SK-N-MC (cell line): ENCODE measurements at regions not wholly inside any gene's neighbourhood (a gene's known extent, or its start where the extent isn't known, plus 50 kb on each side); places are given as distances from the start of the nearest gene placed in this dataset.

ENCODE experiments used
- DNase-seq: peaks from one replicate; pipeline ENCODE4 v3.0.0-alpha.2; 2011; ENCODE audit warnings: low read depth, low spot score
- H3K27ac ChIP-seq: fragments of 200-600 bp; sonication (generic); 2 replicates; pipeline ENCODE4 v1.5.1; 2016; ENCODE audit warnings: mixed run types
- H3K36me3 ChIP-seq: fragments of 200-600 bp; sonication (generic); 2 replicates; pipeline ENCODE4 v1.6.1; 2017; ENCODE audit warnings: antibody characterized with exemption, low read length, mixed read lengths; ENCODE audit not compliant: insufficient read depth
- H3K4me3 ChIP-seq: fragments of 200-600 bp; sonication (generic); 2 replicates; pipeline ENCODE4 v1.5.1; 2016
- H3K9ac ChIP-seq: fragments of 200-600 bp; sonication (generic); 2 replicates; pipeline ENCODE4 v1.8.0; 2017; ENCODE audit warnings: mixed run types, mixed read lengths; ENCODE audit not compliant: insufficient read length
- H3K9me3 ChIP-seq: fragments of 200-600 bp; sonication (generic); 2 replicates; pipeline ENCODE4 v1.6.1; 2017; ENCODE audit warnings: low read depth, mild to moderate bottlenecking, antibody characterized with exemption, low read length, moderate library complexity, mixed read lengths
- EZH2 ChIP-seq: fragments of 200-600 bp; sonication (generic); IDR thresholded peaks from one replicate; pipeline ENCODE4 v1.6.1; 2017; ENCODE audit warnings: antibody characterized with exemption
- FOXP2 ChIP-seq: optimal IDR thresholded peaks from 2 replicates; pipeline ENCODE3; 2011; ENCODE audit warnings: mild to moderate bottlenecking, moderate library complexity; ENCODE audit not compliant: insufficient read depth; ENCODE audit errors: extremely low read length, control extremely low read depth
- POLR2AphosphoS5 ChIP-seq: IDR thresholded peaks from 2 replicates; pipeline ENCODE4 v1.6.1; 2012; ENCODE audit warnings: mild to moderate bottlenecking, low read depth, low read length, borderline replicate concordance

DNA sequence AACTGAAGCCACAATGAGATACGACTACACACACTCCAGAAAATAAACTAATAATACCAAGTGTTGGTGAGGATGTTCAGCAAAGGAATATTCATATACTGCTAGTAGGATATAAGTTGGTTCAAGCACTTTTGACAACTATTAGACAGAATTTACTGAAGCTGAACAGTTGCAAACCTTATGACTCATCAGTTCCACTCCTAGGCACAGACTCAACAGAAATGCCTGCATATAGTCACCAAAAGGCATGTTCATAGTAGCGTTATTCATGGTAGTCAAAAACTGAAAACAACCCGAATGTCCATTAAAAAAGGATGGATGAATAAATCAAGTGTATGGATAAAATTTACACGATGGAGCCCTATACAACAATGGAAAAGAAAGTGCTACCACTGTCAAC, 232.0 kb downstream of the ANAPC1 start:
- DNase-seq, result no peak
- no peak overlapping the region for H3K27ac ChIP-seq
- no peak overlapping the region for H3K9ac ChIP-seq
- no peaks in the 10 kb centered on the region for H3K36me3 ChIP-seq
- no peak overlapping the region for H3K4me3 ChIP-seq
- no peak for TF ChIP-seq FOXP2
- no peak for TF ChIP-seq POLR2AphosphoS5
- TF ChIP-seq EZH2, result no peak
- no peaks in the 10 kb centered on the region for H3K9me3 ChIP-seq

DNA sequence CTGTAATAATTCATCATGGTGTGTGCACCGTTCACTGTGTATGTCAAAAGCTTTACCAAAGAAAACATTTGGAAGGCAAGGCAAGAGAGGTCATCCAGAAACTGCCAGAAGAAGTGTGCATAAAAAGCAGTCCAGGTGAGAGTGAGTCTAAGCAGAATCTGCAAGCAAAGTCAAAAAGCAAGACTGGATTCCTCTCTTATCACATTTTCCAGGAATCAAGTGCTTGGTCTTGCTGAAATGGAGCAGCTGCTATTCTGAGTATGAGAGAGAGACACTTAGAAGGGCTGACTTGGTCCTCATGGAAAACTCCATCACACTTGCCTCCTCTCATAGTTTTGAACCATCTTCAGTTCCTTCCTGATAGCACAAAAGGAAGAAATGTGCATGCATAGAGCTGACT, 231.3 kb downstream of the ANAPC1 start:
- H3K27ac ChIP-seq, result no peak overlapping the region
- TF ChIP-seq EZH2, result no peak
- TF ChIP-seq POLR2AphosphoS5, result no peak
- no peak for TF ChIP-seq FOXP2
- DNase-seq, result no peak
- no peaks in the 10 kb centered on the region for H3K9me3 ChIP-seq
- no peak overlapping the region for H3K4me3 ChIP-seq
- H3K9ac ChIP-seq, result no peak overlapping the region
- H3K36me3 ChIP-seq, result no peaks in the 10 kb centered on the region

- TF ChIP-seq POLR2AphosphoS5 (no peak), EZH2 (no peak), FOXP2 (no peak)
- Histone ChIP-seq H3K9me3 (no peaks in the 10 kb centered on the region), H3K9ac (no peak overlapping the region), H3K4me3 (no peak overlapping the region), H3K36me3 (no peaks in the 10 kb centered on the region), H3K27ac (no peak overlapping the region)
- DNase-seq, result no peak
Observed at GRCh38 chr2:111653103-111653624, 230.8 kb downstream of the ANAPC1 start.

- TF ChIP-seq FOXP2 (no peak), POLR2AphosphoS5 (no peak), EZH2 (no peak)
- Histone ChIP-seq H3K4me3 (no peak overlapping the region), H3K9me3 (no peaks in the 10 kb centered on the region), H3K27ac (no peak overlapping the region), H3K9ac (no peak overlapping the region), H3K36me3 (no peaks in the 10 kb centered on the region)
- DNase-seq, result no peak
Observed at GRCh38 chr2:111653913-111654312, 230.1 kb downstream of the ANAPC1 start.

DNA sequence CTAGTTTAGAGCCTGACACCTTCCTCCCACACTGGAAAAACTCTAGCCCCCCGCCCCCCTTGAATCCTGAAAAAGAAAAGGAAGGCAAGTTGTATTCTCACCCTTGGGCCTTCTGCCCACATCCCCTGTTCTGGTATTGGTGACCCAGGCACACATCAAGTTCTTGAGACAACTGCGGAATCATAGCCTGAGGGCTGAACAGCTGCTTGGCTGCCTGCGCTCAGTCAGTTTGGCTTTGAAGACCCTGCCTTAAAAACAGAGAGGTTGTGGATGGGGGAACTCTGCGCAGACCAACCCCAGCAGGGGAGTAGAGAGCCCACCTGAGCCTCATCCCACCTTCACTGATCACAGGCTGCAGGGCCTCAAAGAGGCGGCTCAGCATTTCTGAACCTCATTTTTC, 229.2 kb downstream of the ANAPC1 start:
- no peak overlapping the region for H3K27ac ChIP-seq

GRCh38 chr2:111656436-111656835, 227.6 kb downstream of the ANAPC1 start:
- Histone ChIP-seq H3K9ac (no peak overlapping the region), H3K9me3 (no peaks in the 10 kb centered on the region), H3K36me3 (no peaks in the 10 kb centered on the region), H3K27ac (no peak overlapping the region), H3K4me3 (no peak overlapping the region)
- no peak for DNase-seq
- no peak for TF ChIP-seq POLR2AphosphoS5
- TF ChIP-seq FOXP2, result no peak
- TF ChIP-seq EZH2, result no peak

More for the DNA sequence above, 229.2 kb downstream of the ANAPC1 start:
- no peak for TF ChIP-seq EZH2
- no peak for TF ChIP-seq FOXP2
- TF ChIP-seq POLR2AphosphoS5, result no peak
- Histone ChIP-seq H3K9ac (no peak overlapping the region), H3K36me3 (no peaks in the 10 kb centered on the region), H3K4me3 (no peak overlapping the region), H3K9me3 (no peaks in the 10 kb centered on the region)
- DNase-seq, result no peak

GRCh38 chr2:111656894-111657293, 227.1 kb downstream of the ANAPC1 start:
- no peak for TF ChIP-seq EZH2
- DNase-seq, result no peak
- Histone ChIP-seq H3K36me3 (no peaks in the 10 kb centered on the region), H3K9me3 (no peaks in the 10 kb centered on the region), H3K27ac (no peak overlapping the region), H3K9ac (no peak overlapping the region), H3K4me3 (no peak overlapping the region)

GRCh38 chr2:111657351-111657975, 226.5 kb downstream of the ANAPC1 start:
- Histone ChIP-seq H3K9ac (no peak overlapping the region), H3K36me3 (no peaks in the 10 kb centered on the region), H3K4me3 (no peak overlapping the region), H3K9me3 (no peaks in the 10 kb centered on the region), H3K27ac (no peak overlapping the region)
- DNase-seq, result no peak
- TF ChIP-seq FOXP2, result no peak
- no peak for TF ChIP-seq EZH2
- no peak for TF ChIP-seq POLR2AphosphoS5

- no peak for DNase-seq
- Histone ChIP-seq H3K9ac (no peak overlapping the region), H3K27ac (no peak overlapping the region), H3K36me3 (no peaks in the 10 kb centered on the region), H3K9me3 (no peaks in the 10 kb centered on the region), H3K4me3 (no peak overlapping the region)
- no peak for TF ChIP-seq FOXP2
- no peak for TF ChIP-seq POLR2AphosphoS5
- TF ChIP-seq EZH2, result no peak
Observed at GRCh38 chr2:111659361-111660333, 224.3 kb downstream of the ANAPC1 start.
